DMS79 (cell line): ENCODE measurements at regions not wholly inside any gene's neighbourhood (a gene's known extent, or its start where the extent isn't known, plus 50 kb on each side); places are given as distances from the start of the nearest gene placed in this dataset.

ENCODE experiments used
- DNase-seq: peaks from one replicate; lab custom pipeline; 2025; lab: John Stamatoyannopoulos, UW

- DNase-seq, result no peak
Observed at GRCh38 chr7:156450473-156450872, 190.1 kb upstream of the RNF32 start.

- no peak for DNase-seq
Observed at GRCh38 chr7:156448918-156449317, 191.7 kb upstream of the RNF32 start.

GRCh38 chr7:156446990-156447389 lies 193.6 kb upstream of the RNF32 start:
- DNase-seq, result no peak

GRCh38 chr7:156445997-156446761 lies 194.4 kb upstream of the RNF32 start:
- DNase-seq, result no peak

GRCh38 chr7:156442516-156442915 lies 198.1 kb upstream of the RNF32 start:
- no peak for DNase-seq

- no peak for DNase-seq
Observed at GRCh38 chr7:156440456-156440855, 200.1 kb upstream of the RNF32 start.

GRCh38 chr7:156438011-156438410 lies 202.6 kb upstream of the RNF32 start:
- DNase-seq, result peak; percentile 53

GRCh38 chr7:156437021-156437614 lies 203.5 kb upstream of the RNF32 start:
- DNase-seq, result peak; percentile 38

- DNase-seq, result no peak
Observed at GRCh38 chr7:156435486-156436231, 204.9 kb upstream of the RNF32 start.

GRCh38 chr7:156434706-156435105 lies 205.9 kb upstream of the RNF32 start:
- no peak for DNase-seq

GRCh38 chr7:156432018-156432417 lies 208.6 kb upstream of the RNF32 start:
- no peak for DNase-seq

GRCh38 chr7:156430109-156430508 lies 210.5 kb upstream of the RNF32 start:
- no peak for DNase-seq

GRCh38 chr7:156429514-156429913 lies 211.1 kb upstream of the RNF32 start:
- DNase-seq, result no peak

GRCh38 chr7:156423876-156424275 lies 216.7 kb upstream of the RNF32 start:
- DNase-seq, result no peak

- no peak for DNase-seq
Observed at GRCh38 chr7:156420496-156420895, 220.1 kb upstream of the RNF32 start.

- no peak for DNase-seq
Observed at GRCh38 chr7:156419782-156420181, 220.8 kb upstream of the RNF32 start.

- no peak for DNase-seq
Observed at GRCh38 chr7:156402255-156402654, 238.3 kb upstream of the RNF32 start.

- DNase-seq, result no peak
Observed at GRCh38 chr7:156401617-156402016, 239.0 kb upstream of the RNF32 start.

- DNase-seq, result no peak
Observed at GRCh38 chr7:156400046-156400445, 240.5 kb upstream of the RNF32 start.

- peak; percentile 5 for DNase-seq
Observed at GRCh38 chr7:156397249-156397648, 243.3 kb upstream of the RNF32 start.

- DNase-seq, result no peak
Observed at GRCh38 chr7:156389116-156389692, 251.4 kb upstream of the RNF32 start.

- no peak for DNase-seq
Observed at GRCh38 chr7:156386097-156386496, 254.5 kb upstream of the RNF32 start.

GRCh38 chr7:156384706-156385105 lies 255.9 kb upstream of the RNF32 start:
- no peak for DNase-seq
